Left cardiac atrium (tissue), 4 donors: ENCODE measurements at regions not wholly inside any gene's neighbourhood (a gene's known extent, or its start where the extent isn't known, plus 50 kb on each side); places are given as distances from the start of the nearest gene placed in this dataset.

Experiments
- ATAC-seq, 2 donors: fragments of 200-7000 bp; cut with Tn5 transposase; one replicate each; pipeline ENCODE4 v1.9.1; 2020; ENCODE audit warnings: mild to moderate bottlenecking in 2 of 2, moderate library complexity in 2 of 2
- DNase-seq: peaks from one replicate; pipeline ENCODE4 v3.0.0-alpha.2; 2020
- intact Hi-C, 2 donors: fragments of 100-400 bp; cut with DNase I; formaldehyde crosslinking; loops; one replicate each; pipeline versions ENCODE4 v1.14.1 to v1.15.1; 2022 to 2023
- donor health status: DM: no; HTN: yes; CAD: no.
- donor health status: DM: no; HTN: yes; CAD: no; lungs with severe emphysema.
- donor health status: DM: yes; HTN: yes; CAD: no.
- donor health status: Dilated cardiomyopathy.

DNA sequence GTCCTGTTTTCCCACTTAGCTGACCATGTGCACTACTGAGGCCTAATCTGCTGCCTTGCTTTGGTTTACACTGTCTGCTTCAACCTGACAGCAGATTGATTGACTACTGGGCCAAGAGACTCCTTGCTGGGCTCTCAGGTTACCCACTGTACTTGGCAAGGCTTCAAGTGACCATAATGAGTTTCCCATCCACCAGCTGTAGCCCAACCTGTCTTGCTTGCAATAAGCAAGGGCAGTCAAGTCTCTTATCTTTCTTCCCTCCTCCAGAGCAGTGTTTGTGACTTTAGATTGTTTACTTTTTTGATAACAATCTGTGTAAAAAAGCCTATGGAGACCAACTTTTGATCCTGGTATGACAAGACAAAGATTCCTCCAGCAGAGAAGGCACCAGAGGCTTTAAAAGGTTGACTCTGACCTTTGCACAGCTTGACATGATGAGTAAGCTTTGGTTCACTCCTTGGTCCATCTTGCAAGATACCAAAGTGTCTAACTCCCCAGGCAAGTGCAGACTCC is 912.3 kb upstream of the SEMA6A start:
- ATAC-seq, result no peak
- no peak for DNase-seq
- intact Hi-C loops, result no loop called here

DNA sequence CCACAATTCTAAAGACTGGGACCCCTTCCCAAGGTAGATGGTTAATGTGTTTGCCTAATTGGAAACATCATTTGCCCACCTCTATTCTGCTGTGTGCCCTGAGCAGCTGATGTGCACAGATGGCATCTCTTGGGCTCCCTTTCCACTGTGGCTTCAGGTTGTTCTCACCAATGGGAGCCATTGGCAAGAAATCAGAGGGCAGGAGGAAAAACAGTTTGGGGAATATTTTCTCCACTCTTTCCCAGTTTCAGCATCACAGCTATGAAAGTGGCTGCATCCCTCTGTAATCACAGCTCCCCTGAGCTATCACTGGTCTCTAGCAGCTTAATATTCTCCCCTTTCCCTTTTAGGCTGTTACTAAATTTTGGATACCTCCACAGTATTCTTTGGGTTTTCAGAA is 911.6 kb upstream of the SEMA6A start:
- no peak for ATAC-seq
- no peak for DNase-seq
- intact Hi-C loops, result no loop called here

DNA sequence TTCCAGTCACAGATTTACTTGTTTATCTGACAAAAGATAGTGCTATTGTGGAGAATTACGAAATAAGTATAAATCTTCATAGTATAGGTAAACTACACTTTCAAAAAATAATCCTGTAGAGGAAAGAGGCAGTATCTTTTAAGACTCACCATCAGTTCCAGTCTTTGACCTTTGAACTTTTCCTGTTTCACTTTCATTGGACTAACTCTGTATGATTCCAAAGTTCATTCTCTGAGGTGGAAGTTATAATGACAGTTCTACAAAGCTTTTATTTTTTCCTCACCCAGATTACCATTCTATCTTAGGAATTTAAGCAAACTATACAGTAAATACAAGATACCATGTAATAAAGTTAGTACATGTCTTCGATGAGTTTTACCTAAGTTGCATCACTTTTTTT is 901.3 kb upstream of the SEMA6A start:
- DNase-seq (no peak), ATAC-seq (no peak)
- intact Hi-C loops, result no loop called here

DNA sequence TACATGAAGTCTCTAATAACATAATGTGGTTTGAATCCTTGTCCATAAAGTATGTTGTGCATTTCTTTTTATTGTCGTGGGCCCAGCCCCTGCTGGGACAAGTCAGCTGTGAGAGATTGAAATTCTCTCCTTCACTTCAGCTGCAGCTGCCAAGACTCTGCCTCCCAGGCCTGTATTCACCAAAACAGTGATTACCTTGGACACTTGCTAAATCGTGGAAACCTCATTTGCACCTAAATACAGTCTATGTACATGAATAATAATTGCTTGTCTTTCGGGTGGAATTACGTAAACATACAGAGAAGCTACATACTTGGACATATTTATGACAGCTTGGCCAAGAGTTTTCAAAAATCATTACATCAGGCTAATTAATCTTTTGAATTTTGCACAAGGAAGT is 898.5 kb upstream of the SEMA6A start:
- no peak for ATAC-seq
- intact Hi-C loops, result no loop called here
- no peak for DNase-seq

DNA sequence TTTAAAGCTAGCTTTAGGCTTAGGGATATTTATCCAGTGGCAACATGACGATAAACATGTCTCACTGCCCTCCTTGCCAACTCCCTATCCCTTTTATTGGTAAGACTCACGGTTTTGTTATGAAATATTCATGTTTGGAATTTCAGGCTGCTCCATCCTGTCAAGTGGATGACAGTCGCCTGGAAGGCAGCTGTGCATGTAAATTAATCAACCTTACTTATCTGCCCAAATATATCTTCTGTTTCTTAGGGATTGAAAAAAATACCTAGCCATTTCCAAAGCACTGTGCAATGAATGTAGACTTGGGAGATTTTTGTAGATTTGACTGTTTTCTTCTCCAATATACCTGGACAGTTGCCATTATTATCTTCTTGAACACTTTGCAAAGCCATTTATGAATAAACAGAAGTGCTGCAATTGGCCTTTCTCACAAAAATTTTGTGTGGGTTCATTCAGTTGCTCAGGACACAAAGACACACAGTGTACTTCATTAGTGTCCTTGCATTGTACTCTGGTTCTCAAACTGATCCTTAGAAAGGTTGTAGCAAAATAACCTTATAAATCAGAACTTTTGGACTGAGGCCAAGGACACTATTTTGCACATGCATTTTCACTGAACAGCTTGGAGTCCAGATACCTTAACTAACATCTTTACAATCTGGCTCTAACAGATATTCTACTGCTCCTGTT is 889.4 kb upstream of the SEMA6A start:
- no peak for DNase-seq
- ATAC-seq, result no peak
- intact Hi-C loops, result no loop called here

DNA sequence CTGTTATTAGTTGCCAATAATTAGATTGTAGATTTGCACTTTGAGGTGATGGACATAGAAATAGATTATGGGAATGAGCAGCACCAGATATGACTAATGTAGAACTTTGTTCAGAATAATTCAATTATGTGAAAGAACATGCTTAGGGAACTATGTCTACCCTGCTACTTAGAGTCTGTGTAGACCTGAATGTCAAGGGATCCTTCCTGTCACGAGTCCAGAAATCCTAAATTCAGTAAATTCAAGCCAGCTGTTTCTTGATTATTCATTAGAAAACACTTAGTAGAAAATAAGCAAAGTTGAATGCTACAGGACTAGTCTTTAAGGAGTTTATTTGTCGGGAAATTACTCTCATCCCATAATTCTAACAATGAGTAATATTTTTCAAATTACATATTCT is 887.3 kb upstream of the SEMA6A start:
- intact Hi-C loops, result no loop called here
- DNase-seq, result no peak
- no peak for ATAC-seq

DNA sequence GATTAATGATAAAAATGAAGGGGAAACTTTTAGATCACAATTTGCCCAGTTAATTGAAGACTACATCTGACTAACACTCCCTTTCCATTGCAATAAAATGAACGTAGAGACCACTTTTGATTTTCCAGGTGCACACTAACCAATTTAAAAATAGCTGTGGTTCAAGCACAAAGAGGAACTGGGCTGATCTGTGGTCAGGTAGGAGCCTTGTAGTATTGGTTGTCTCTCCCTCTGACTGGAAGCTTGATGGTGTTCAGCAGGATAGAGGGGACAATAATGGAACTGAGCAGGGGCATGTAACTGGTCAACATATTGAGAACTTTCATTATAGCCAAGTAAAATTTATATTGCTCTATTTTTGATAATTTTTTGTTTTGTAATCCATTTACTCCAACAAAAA is 886.8 kb upstream of the SEMA6A start:
- intact Hi-C loops, result no loop called here
- ATAC-seq (no peak), DNase-seq (no peak)

DNA sequence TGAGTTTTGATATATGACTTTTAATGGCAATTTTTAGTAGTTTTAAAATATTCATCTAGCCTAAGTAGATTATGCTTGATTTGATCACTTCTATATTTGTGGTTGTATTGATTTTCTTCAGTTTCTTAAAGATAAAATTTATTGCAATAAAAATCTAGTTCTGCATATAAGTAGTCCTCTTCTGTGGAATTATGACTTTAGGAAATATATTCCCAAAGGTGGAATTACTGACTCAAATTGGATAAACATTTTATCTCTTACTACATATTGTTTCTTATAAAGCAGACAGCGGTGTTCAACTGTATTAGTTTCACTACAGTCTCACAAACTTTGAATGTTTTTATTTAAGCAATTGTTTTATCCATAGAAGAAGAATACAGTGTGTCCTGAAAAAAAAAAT is 883.0 kb upstream of the SEMA6A start:
- ATAC-seq (no peak), DNase-seq (no peak)
- intact Hi-C loops, result loop anchor here in 1 of 2 donors (10.0 kb wide), 1 partner anchor 1337 kb away; no protein-coding TSS in a partner anchor

DNA sequence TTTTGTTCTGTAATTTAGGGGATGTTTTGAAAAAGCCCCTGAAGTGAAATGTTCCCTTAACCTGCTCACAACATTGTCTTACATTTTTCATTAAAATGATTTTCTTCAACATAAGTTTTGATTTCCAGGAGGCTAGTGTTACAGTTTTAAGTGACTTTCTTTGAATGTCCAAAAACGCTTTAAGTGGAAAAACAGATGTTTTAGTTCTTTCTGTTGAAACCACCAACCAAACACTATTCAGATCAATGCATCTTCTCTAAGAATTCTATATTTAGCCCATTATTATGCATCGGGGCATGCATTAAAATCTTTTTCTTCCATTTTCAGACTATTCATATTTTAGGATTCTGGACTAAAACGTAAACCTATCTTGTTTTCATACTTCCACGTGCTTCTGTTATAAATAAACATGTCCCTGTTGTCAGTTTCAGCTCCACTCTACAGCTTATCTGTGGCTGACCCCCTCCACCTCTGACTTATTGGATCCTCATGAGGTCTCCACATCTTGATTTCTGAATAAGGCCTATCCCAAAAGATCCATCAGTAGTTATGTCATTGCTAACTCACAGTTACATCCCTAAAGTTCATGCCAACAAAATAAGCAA is 882.3 kb upstream of the SEMA6A start:
- ATAC-seq, result no peak
- intact Hi-C loops, result loop anchor here in 1 of 2 donors (10.0 kb wide), 1 partner anchor 1338 kb away; no protein-coding TSS in a partner anchor

DNA sequence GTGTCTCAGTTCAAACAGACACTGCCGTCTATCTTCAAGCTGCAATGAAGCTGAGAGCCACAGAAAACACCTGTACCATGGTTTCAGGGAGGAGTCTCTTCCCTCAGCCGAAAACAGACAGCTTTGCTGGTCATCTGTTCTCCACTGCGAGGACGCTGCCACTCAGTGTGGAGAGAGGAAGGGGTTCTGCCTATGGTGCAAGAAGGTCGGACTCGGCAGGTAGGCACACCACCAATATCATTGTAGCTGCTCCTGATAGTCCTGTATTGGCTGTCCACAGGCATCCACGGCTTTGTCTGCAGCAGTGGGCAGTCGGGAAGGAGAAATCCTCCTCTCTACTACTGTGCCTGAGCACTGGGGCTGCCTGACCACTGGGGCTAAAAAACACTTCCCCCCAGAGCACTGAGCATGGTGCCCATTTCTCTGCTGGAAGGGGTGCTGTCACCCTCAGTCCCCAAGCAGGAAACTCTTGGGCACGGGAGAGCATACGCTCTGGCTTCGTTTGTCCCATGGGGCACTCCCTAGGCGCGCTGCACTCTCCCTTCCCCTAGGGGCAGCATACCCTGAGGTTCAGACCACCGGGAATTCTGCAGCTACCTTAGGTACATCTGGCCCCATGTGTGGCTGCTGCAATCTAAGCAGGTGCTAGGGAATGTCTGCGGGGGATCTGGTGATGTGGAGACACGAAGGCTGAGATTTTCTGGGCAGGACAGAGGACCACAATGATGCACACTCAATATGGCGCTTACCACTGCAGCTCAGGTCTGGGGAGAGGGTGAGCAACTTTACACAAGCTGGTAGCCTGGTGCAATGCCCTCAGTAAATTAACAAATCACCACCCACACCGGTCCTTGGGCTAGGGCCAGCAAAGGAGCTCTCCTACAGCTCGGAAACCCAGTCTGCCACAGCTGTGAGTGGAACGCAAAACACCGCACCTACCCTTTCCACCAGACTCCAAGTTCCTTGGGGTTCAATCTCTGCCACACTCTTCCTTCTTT is 880.9 kb upstream of the SEMA6A start:
- intact Hi-C loops, result loop anchor here in 1 of 2 donors (10.0 kb wide), 1 partner anchor 1339 kb away; no protein-coding TSS in a partner anchor
- ATAC-seq (peak; percentile 27 to 45), DNase-seq (peak; percentile 13)

More for the DNA sequence above, 882.3 kb upstream of the SEMA6A start:
- DNase-seq, result no peak

DNA sequence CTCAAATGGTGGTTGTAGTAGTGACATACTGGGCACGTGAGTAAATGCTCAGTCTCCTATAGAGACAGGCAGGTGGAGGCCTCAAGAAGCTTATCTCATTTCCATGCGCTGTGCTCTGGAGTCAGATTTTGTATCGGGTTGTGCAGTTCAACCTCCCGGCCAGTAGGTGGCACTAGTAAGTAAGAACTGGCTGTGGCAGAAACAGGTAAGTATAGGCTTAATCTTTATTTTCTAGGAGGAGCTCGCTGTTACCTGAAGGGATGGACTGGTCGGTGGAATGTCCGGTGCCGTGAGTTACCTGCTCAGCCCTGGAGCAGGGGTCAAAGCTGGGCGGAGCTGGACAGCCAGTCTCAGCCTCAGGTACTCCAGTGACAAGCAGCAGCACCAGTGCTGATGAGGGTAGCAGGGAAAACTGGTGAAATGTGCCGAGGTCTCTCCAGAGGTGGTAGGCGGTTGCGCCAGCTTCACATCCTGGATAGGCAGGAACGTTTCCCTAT is 880.1 kb upstream of the SEMA6A start:
- intact Hi-C loops, result loop anchor here in 1 of 2 donors (10.0 kb wide), 1 partner anchor 1340 kb away; no protein-coding TSS in a partner anchor
- ATAC-seq, result peak; percentile 73 to 80
- DNase-seq, result peak; percentile 28

DNA sequence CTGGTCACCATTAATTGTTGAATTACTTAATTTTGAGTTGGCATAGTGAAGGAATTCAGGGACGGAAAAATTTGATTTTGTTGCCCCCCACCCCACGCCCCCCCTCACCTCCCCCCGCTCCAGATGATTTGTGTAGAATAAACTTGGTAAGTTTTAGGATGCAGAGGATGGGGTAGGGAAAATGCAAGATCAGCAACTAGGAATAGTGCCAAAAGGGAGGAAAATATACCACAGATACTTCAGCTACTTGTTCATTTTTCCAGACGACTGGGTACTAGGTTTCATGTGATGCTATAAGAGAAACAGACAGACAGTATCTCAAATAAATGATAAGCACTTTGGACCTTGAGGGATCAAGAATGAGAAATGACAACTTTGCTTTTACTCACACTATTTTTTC is 862.2 kb upstream of the SEMA6A start:
- no peak for ATAC-seq
- intact Hi-C loops, result no loop called here
- DNase-seq, result no peak

DNA sequence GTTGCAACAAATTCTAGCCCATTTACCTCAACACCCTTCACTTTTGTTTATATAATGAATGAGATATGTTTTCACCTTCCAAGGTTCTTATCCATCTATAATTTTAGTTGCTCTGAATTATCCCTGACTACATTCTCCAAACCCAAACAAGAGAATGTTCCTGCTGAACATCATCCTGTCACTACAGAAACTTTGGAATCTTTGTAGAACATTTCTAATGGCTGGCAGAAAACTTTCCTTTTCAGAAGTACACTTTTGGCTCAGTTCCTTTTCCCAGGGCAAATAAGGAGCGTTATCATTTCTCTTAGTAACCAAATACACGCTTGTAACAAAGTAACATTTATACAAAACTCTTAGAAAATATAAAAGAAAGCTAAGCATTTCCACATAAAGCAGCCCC is 860.6 kb upstream of the SEMA6A start:
- no peak for ATAC-seq
- no peak for DNase-seq
- intact Hi-C loops, result no loop called here

DNA sequence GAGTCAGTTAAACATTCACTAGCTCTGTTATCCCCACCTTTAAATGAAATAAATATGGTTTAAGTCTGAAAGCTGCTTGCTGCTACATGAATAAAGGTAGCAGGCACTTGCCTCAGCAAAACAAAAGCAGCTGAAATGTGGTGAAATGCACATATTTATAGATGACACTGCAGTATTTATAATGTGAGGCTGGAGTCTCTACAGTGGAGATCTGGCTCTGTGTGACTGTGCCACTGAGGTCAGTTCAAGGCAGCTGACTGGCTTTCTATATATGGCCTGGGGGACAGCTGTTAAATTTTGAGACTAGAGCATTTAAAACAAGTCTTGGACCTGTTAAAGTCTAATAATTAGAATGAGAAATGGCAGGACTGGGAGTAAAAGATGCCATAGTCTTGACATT is 859.6 kb upstream of the SEMA6A start:
- no peak for ATAC-seq
- no peak for DNase-seq
- intact Hi-C loops, result no loop called here

DNA sequence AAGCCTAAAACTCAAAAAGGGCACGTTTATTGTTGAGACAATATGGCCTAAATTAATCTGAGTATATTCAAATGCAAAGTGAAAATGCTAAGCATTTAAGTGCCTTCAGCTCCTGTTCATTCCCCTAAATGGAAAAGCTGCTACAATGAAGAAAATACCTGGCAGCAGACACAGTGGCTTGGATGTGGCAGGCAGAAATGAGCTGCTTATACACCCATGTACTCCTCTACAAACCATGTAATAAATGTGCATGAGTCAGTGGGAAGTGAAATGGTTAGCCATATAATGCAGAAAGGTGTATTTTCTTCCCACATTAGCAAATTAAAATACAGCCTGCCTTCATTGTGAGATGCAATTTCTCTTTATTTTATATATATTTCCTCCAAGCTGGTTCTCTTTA is 859.2 kb upstream of the SEMA6A start:
- intact Hi-C loops, result no loop called here
- DNase-seq, result no peak
- ATAC-seq, result no peak

DNA sequence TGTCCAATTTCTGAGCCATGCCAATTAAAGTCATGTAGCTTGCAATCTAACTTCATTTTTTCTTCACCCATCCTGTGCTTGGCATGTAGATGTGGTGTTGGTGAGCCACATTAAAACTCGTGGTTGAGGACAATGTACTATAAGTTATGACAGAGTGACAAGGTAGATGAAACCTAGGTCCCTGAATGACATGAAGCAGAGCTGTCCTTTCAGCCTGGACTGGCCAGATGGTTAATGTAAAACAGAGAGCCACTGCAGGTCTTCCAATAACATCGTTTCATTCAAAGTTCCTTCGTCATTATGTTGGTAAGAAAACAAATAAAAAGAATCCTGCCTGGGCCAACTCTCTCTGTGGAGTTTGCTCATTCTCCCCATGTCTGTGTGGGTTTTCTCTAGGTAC is 856.5 kb upstream of the SEMA6A start:
- intact Hi-C loops, result no loop called here
- no peak for ATAC-seq
- no peak for DNase-seq

DNA sequence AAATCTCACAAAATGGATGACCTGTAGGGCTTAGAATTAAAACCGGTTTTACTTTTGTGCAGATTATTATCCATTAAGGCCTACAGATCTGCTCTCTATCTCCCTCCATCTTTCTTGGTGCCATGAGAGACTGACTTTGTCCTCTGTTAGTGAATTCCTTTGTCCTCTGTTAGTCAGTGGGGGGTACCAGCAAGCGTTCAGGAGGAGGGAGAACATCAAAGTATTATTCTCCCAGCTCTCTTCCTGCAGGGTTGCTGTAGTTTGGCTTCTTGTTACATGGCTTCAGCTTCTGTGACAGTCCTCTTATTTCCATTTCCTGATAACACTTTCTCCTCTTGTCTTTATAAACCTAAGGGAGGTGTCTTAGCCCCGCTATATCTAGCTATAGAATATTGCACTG is 850.5 kb upstream of the SEMA6A start:
- intact Hi-C loops, result no loop called here
- DNase-seq (no peak), ATAC-seq (no peak)

DNA sequence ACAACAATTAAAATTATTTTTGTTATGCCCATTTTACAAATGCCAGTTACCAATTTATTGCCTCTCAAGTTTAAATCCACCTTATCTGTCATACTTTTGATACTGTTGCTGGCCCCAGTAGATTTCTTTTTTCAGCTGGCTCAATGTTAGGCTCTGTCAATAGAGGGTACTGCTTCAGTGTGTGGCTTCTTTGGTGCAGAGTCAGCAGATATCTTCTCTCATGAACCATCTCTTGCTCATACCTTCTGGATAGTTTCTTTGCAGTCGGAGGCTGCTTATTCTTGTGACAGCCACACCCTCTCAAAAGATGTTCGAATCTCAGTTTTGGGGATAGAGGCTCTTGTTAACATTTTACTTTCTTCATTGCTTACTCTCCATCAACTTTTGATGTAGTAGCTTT is 849.9 kb upstream of the SEMA6A start:
- ATAC-seq, result no peak
- intact Hi-C loops, result no loop called here

DNA sequence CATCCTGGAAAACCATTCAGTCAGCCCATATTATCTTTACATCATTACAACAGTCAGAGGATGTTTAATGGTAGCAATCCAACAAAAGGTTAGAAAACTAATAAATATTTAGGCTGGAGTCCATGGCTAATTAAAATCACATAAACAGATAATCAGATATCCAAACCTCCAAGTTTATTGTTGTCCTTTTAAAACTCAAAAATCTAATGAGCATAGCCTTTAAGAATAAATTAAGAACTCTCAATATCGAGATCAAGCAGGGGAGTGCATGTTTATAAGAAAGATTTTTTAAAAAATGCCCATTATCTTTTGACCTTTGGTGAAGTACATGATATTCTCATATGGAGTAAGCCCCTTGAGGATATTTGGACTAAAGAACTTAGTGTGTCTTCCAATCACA is 842.9 kb upstream of the SEMA6A start:
- no peak for ATAC-seq
- no peak for DNase-seq
- intact Hi-C loops, result no loop called here

More for the DNA sequence above, 849.9 kb upstream of the SEMA6A start:
- no peak for DNase-seq

DNA sequence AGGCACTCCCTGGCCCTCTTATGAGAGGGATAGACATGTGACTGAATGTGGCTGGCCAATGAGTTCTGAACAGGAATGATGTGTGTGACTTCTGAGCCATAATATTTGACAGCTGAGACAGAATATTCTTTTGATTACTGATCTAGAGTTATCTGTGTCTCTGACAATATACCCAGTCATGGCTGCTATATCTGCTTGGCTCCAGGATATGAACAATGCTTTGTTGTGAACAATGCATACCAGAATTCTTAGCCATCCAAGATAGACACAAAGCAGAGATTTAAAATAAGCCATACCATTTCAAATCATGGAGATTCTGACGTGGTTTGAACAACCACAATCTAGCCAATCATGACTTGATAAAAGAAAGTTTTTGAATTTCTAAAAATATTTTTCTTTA is 840.3 kb upstream of the SEMA6A start:
- DNase-seq, result no peak
- intact Hi-C loops, result no loop called here
- no peak for ATAC-seq
